Eye (tissue), 1 donor: ENCODE measurements at regions not wholly inside any gene's neighbourhood (a gene's known extent, or its start where the extent isn't known, plus 50 kb on each side); places are given as distances from the start of the nearest gene placed in this dataset.
A peak's percentile ranks its signal among the peaks of the same experiment; 100 is the strongest.

Experiments used
- DNase-seq: peaks from one replicate; pipeline ENCODE4 v3.0.0-alpha.2; 2015

DNA sequence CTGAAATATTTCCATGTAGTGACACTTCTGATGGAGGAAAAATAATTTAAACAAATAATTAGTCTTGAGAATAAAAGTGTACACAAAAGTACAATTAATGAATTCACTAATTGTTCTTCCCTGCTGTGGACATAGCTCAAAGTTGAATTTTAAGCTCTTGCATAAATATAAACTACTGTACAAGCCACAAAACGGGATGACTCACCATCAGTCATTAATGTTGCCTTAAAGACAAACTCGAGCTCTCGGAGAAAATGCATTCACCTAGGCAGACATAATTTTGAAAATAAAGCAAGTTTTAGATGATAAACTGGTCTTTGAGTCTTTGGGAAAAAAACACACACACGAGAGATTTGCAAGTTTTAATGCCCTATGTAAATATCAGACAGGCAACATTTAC is 436.4 kb downstream of the ZNF521 start:
- no peak for DNase-seq

DNA sequence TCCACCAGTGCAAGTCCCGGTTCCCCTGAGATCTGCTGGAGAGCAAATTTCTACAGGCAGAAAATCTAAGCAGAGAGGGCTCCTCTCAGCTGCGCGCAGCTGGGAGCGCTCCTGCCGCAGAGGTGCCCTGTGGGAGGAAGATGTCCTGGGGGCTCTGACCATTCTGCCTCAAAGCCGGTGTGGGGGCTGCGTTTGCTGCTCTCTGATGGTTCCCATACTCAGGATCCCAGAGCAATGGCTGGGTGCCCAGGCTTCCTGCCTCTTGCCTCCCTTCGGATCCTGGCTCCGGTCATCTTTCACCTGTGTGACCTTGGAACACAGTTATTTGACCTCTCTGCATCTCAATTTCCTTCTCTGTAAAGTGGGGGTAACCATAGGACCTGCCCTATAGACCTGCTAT is 434.2 kb downstream of the ZNF521 start:
- no peak for DNase-seq

DNA sequence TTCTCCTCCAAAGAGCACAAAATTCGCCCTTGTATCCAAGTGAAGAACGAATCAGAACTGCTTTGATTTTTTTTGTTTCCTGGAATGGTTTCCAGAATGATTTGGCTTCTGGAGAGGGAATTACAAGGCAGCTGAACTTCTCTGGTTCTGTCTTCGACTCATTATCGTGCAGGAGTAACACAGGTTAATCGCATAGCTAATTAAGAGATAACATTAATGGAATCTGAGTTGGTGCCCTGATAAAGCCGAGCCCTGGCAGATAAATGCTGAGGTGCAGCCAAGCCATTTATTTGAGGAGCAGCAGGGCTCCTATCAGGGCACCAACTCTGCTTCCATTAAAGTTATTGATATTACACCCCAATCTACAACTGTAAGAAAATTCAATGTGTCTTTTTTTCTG is 433.7 kb downstream of the ZNF521 start:
- no peak for DNase-seq

DNA sequence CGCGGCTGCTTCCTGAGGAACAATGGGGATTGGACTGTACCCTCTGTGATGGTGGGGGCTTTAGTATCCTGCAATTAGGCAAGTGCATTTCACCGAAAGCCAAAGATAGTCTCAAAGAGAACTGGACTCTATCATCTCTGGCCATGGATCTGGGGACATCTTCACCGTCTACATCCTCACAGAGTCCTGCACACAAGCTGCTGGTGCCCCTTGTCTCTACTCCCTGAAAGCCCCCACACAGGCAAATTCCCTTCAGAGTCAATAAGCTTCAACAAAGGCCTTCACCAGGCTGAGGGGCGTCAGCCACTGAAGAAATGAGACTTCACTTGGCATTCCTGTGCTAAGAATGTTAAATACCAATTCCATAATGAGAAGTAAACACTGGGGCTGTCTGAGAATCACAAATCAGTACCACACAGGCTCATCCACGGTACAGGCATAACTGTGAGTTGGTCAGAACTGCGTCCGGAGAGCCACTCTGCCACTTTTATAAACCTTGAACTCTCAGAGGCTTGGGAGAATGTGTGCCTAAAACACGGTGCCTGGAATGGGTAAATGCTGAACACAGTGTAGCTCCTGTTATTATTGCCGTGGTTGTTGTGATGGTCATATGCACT is 432.7 kb downstream of the ZNF521 start:
- DNase-seq, result peak; percentile 76

DNA sequence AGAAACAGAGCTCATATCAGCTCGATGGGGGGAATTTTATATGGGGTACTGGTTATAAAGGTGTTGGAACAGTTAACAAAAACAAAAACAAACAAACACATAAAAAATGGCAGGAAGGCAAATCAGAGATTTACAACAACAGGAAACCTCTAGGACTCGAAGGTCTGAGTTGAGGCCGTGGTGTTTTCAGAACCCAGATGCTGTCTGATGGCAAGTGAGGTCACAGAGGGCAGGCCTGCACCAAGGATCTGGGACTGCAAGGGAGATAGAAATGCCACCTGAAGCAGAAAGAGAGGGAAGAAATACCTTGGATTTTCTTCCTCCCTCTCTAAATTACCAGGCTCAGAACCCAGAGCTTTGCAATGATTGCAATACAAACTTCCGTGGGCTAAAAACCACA is 429.5 kb downstream of the ZNF521 start:
- DNase-seq, result no peak

DNA sequence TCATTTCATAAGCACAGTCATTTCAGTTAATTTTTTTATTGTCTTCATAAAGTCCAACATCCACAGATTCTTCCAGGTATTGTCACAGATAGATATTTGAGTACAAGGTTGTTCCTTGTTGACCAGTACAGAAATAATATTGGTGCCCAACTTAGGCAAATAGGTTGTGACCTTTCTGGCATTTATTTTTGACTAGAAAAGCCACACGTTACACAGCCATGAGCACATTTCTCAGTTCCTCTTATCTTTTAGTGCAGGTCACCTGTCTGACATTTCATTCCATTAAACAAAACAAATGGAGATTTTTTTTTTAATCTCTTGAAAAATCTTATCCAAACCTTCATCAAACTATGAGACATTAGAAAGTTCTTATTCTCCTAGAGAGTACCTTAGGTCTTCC is 428.8 kb downstream of the ZNF521 start:
- DNase-seq, result no peak

DNA sequence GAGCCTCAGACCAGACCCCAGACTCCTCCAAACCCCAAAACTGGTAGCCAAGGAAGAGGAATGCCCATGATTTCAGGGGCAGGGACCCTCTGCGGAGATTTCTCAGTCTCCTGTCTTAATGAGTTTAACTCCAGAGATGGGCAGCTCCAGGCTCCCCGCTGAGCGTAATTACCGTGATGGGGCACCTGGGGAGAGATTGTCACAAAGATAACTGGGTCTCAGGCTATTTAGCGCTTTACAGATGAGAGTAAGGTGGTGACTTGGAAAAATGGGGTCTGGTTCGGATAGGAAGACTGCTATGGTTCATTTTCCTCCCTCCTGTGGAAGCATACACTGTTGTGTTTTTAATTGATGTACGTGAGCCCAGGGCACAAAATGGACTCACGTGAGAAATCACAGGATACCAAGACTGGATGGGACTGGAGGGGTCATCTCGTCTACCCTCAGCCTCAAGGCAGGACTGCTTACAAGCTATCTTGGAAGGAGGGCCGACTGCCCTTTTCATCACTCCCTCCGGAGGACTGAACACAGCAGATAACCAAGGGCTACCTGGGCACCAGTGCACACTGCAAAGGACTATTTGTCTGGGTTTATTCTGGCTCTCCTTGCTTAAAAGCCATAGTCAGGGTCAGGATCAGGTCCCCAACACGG is 427.8 kb downstream of the ZNF521 start:
- DNase-seq, result no peak

DNA sequence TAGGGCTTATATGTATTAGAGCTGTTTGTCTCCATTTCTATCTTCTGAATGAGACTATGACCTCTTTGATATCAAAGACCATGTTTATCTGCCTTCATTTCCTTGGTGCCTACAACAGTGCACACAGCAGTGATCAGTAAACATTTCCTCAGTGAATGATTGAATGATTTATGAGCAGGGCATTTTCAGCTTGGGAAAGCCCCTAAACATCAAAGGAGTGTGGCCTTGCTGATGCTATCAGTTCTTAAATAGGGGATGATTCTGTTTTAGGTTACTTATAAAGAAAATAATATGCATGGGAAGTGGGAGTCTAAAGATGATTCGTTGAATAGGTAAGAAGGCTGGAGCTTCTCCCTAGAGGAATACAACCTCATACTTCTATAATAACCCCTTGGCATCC is 425.3 kb downstream of the ZNF521 start:
- DNase-seq, result no peak

DNA sequence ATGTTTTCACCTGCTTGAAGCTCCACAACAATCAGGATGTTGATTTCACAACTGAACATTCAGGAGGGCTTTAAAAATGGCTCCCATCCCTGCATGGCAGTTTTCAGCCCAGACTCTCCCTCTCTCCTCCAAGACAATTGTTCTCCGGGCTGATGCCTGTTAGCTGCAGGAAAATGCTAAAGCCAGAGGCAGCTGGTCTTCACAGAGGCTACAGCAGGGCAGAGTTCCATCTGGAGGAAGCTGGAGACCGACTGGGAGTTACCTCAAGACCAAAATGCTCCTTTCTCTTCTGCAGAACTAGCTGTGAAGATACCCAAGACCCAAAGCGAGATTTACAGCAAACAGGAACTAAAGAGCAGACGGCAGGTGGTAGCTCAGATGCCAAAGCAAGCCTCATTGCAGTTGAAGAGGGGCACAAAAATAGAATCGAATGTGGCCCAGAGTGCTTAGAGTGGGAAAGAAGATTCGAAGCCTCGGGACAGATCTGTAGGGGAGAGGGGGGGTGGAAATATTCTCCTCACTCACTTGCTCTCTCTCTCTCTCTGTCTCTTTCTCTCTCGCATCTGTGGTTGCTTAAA is 423.6 kb downstream of the ZNF521 start:
- DNase-seq, result peak; percentile 45

DNA sequence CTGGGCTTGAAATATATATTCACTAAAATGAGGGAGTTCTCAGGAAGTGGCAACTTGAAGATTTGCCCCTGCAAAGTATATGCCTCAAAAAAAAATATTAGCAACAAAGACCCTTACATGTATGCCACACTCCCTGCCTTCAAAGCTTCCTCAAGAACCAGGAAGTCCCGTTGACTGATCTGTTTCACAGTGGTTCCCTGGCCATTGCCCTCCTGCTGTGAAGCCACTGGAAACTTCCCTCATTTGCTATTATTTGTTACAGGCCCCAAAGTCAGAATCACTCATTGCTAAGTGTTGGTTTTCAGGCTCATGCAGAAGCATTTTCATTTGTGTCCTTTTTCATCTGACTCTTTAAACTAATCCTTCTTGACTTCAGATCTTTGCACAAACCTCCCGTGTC is 421.5 kb downstream of the ZNF521 start:
- DNase-seq, result no peak

DNA sequence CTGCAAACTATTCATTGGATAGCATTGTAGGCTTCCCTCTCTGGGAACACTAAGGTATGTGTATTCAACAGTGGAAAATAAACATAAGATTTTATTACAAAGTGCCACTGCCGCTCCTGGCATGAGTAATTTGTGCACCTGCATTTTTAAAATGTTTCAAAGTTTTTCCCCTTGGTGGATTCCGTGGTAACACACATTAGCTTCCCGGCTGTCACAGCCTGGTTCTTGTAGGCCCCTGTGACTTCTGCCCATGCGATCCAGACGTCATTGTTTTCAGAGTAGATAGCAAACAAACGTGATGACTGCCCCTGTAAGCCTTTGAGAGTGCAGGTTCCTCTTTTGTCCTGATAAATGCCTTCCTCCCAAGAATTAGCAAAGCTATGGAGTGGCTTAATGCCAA is 421.0 kb downstream of the ZNF521 start:
- DNase-seq, result no peak

DNA sequence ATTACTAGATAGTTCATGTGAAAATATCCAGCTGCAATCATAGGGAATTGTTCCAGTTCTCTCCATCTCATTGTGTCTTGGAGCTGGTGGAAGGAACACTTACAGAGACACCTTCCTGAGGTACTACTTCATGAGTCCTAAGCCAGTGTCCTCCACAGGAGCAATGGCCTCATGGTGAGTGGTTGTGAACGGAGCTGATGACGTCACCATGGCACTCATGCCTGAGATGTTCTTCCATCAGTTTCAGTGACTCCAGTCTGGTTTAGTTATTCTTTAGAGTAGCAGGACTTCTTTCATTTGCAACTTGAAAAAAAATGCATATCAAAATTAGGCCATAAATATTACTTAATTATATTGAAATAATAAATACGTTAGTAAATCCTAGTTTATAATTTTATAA is 418.6 kb downstream of the ZNF521 start:
- DNase-seq, result no peak

DNA sequence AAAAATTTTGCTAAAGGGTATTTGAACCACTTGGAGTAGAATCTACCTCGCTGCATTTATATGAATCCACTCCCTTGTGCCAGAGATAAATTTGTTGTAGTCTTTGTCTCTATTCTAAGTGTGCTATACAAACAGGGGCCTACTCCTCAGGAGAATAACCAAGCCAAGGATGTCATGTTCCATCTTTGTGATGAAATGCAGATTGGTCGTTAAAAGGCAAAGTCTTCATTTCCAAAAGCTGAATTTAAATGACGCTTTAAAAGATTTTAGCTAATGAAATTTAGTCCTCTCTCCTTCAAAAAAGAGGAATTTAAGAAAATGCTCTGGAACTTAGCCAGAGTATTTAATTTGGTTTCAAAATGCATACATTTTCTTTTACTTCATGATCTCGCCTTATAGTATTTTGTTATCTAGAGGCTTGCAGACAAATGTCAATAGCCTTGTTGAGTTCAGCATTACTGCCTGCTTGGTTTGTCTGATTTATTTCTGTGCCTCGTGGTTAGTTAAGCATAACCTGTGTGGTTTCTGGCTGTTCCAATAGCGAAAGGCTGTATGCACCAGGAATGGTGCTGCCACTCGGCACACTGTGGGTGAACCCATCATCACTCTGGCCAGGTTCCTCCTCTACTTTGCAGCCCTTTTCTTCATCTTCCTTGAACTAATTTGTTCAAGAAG is 417.6 kb downstream of the ZNF521 start:
- no peak for DNase-seq

DNA sequence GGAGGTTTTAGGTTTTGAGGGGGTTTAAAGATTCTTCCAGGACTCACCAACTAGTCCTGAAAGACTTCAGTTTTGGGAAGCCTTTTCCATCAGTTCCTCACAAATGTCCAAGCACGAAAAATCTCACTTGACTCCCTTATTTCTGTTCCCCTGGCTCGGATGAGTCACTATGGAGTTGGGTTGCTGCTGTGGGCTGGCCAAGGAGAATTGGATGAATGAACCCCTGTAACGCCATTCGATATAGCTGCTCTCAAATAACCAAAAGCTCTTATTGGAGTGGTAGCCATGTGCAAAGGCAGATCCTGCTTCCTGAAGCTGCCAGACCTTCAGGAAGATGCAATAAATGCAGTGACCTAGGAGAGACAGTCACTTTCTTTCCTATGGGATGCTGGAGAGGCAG is 417.0 kb downstream of the ZNF521 start:
- no peak for DNase-seq

DNA sequence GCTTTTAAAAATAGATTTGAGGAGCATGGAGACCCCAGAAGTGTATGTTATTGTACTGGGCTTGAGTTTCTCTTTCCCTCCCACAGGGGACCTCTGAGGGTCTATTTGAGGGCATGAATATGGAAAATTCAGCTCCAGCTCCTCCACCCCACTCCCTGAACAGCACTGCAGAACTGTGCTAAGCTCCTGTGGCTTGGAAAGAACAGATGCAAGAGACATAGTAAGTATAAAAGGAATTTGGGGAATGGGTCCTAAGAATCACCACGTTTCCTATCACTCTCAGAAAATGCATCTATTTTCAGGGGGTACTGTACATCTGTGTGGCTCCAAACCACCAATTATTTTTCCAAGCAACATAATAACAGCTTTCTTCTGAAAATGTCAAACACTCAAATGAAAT is 416.1 kb downstream of the ZNF521 start:
- DNase-seq, result no peak

DNA sequence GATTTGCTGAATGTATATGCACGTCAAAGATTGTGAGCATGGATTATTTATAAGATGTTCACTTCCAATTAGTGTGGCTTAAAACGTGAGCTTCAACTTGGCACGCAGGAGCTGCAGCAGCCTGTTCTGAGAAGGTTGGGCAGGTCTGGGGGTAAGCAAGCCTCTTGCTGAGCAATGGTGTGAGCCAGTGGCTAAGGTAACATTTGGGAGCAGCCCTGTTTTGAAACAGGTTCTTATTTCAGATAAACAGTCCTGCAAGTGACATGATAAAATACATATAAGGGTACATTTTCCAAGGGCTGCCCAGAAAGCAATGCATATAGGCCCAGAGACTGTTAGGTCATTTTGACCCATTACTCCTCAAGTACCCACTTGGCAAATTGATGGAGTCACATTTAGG is 415.3 kb downstream of the ZNF521 start:
- DNase-seq, result no peak

DNA sequence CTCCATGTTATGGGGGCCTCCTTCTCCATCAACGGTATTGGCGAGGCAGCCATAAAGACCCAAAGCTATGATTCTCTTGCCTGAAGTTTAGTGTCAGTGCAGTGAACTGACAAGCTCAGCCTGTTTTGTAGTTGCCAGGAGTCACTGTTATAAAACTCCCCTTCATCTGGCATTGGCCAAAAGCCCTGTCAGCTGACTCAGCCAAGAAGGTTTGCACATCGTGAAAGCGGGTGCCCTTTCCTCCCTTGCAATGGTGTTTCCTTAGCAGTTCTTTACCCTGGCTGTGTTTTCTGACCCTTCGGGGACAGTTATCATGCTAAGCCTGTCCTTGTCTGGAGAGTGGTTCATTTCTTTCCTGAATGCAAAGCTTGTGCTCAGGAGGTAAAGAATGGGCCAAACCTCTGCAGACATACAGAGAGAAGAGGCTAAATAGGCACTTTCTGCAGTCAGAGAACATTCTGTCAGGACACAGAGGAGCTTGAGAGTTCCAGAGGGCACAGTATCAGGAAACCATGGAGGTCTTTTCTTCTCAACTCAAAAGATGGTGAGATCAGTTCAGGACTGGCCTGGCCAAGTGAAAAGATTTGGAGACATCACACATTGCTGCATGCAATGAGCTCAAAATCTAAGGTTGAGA is 414.2 kb downstream of the ZNF521 start:
- DNase-seq, result no peak

DNA sequence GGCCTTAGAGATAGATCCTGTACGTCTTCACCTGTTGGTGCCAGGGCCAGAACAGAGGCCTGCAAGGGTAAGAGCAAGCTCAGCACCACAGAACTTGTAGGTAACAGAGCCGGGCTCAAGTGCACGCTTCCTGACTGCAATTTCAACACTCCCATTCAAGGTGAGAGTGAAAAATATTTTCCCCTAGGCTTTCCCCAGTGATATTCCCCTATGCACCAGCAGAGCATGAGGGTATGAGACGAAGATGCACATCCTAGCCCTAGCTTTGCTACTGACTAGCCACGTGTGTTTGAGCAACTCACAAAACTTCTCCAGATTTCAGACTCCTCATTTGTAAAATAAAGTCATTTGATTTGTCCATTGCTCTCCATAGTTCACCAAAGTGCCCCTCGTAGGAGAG is 411.6 kb downstream of the ZNF521 start:
- no peak for DNase-seq

DNA sequence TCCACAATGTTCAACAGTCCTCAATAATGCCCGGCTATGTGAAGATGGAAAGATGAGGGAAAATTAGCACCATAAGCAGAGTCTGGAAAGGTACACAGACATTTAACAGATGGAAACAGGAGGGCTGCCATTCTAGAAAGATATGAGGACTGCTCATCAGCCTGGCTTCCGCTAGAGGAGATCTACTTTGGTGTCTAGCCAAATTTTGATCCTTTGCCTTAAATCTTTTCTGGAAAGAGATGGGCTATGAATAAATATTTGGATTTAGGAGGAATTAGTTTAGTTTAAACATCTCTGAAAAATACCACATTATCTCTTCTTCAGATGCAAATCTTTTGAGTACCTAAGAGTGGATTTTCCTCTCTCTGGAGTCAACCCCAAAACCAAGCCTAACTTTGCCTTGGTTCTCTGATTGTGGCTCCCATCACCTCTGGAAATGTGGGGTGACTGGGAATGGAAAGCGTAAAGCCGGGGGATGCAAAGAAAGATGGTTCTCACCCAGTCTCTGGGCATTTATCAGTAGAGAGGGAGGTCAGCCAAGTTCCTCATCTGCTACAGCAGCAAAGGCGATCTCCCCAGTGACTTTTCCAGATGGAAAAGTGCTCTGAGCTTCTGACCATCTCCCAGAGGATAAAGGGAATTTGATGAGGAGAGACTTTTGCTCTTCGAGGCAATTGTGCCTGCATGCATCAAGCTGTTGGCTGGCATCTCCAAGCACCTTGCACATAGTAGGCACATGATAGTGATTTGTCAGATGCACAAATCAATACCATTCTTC is 410.6 kb downstream of the ZNF521 start:
- no peak for DNase-seq

DNA sequence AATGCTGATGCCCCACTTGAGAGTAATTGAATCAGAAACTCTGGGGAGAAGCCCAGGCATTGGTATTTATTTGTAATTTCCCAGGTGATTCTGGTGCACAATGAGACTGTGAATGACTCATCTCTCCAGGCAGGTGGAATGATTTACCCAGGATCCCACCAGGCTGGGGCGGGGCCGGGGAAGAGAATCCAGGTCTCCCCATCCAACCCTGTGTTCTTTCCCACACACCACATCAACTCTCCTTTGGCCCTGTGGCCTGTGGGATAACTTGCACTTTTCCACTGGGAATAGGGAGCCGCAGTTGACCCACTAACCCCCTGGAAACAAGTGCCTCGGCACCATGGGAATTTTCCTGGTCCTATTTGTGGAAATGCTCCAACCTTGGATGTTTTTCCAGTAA is 409.8 kb downstream of the ZNF521 start:
- DNase-seq, result no peak

DNA sequence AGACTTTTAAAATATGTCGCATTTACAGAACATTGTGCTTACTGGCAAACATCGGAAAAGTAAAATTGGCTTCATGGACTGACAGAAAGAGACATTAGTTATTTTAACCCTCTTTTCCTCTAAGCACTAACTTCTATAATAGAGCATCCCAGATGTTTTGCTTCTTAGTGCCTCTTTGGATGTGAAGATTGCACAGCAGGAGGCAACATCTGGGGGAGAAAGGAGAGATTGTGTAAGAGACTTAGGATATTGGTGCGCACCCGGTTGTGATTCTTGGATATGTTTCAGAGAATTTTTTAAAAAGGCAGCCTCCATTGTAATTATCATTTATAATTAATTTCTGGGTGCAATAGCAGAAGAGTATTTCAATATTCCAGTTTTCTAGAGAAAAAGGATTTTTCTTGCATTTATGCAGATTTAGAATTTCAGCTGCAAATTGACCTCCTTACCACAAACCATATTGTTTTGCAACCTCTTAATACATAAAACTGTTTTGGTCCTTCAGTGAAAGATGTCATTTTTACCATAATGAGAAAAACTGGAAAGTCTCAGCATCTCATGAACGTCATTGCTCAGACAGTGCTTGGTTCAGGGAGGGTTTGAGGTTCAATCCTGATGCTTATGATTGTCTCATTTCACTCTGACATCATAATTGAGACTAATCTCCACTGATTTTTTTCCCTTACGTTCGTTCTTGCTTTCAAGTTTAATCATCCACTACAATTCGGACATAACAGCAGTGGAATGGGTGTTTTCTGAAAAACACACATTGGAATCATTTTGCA is 404.3 kb downstream of the ZNF521 start:
- no peak for DNase-seq

DNA sequence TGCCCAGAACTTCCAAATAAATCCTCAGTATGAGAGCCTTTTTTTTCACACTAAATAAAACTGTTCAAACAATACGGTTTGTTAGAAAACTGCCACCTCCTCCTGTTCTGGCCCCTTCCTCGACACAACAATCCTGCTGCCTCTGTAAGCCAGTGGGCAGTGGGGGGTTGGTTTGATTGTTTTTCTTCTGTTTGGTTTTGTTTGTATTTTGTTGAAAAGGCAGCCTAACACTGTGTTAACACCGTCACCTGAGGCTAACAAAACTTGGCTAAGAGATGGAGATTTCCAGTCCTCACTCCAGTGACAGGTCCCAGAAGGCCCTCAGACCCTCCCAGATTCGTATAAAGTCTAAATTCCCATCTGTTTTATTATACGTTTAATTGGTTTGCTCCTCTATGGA is 402.1 kb downstream of the ZNF521 start:
- no peak for DNase-seq
